SJCRH30 (cell line): ENCODE measurements at regions not wholly inside any gene's neighbourhood (a gene's known extent, or its start where the extent isn't known, plus 50 kb on each side); places are given as distances from the start of the nearest gene placed in this dataset.

Experiments used
- DNase-seq, 2 experiments: peaks; one replicate each; pipeline ENCODE4 v3.0.0-alpha.2; 2015 to 2020
- H3K27ac ChIP-seq: fragments of 250-450 bp; sonication (Bioruptor Pico); 2 replicates; pipeline ENCODE4 v1.5.1; 2020; ENCODE audit warnings: mild to moderate bottlenecking, moderate library complexity
- H3K27me3 ChIP-seq: fragments of 250-450 bp; sonication (Bioruptor Pico); 2 replicates; pipeline ENCODE4 v1.5.1; 2020; ENCODE audit warnings: mild to moderate bottlenecking, moderate library complexity
- H3K36me3 ChIP-seq: fragments of 250-450 bp; sonication (Bioruptor Pico); 2 replicates; pipeline ENCODE4 v1.5.1; 2020; ENCODE audit warnings: mild to moderate bottlenecking, moderate library complexity
- H3K4me1 ChIP-seq: fragments of 250-450 bp; sonication (Bioruptor Pico); 2 replicates; pipeline ENCODE4 v1.5.1; 2020; ENCODE audit warnings: mild to moderate bottlenecking, moderate library complexity
- H3K4me3 ChIP-seq: fragments of 250-450 bp; sonication (Bioruptor Pico); 2 replicates; pipeline ENCODE4 v1.5.1; 2020; ENCODE audit warnings: mild to moderate bottlenecking, moderate library complexity
- H3K9me3 ChIP-seq: fragments of 250-450 bp; sonication (Bioruptor Pico); replicated peaks from 2 replicates; pipeline ENCODE4 v1.5.1; 2020; ENCODE audit warnings: mild to moderate bottlenecking, moderate library complexity

DNA sequence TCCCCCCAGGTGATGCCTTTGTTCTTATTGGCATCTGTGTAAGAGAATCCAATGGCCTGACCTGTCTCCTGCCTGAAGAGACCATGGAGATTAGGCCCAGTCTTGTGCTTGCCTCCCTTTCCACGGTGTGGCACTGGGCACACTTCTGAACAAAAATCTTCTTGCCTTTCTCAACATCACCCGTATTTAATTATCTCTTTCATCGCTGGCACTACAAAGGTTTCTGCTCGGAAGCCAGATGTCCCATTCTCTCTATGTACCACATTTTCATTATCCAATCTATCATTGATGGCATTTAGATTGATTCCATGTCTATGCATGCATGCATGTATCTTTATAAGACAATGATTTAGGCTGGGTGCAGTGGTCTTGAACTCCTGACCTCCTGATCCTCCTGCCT is 74.3 kb downstream of the SLC25A15 start:
- Histone ChIP-seq H3K4me3 (no peak overlapping the region), H3K27me3 (no peaks in the 10 kb centered on the region), H3K36me3 (no peaks in the 10 kb centered on the region), H3K27ac (no peak overlapping the region), H3K4me1 (no peaks in the 10 kb centered on the region), H3K9me3 (no peaks in the 10 kb centered on the region)
- no peak for DNase-seq

GRCh38 chr13:40874138-40874779 is 84.8 kb downstream of the SLC25A15 start:
- H3K36me3 ChIP-seq, result peaks cover 13% of the 10 kb centered on the region; the same call in 1 of the 2 replicates
- H3K4me3 ChIP-seq, result no peak overlapping the region
- DNase-seq, result peak in 1 of 2 experiments; percentile 9
- H3K4me1 ChIP-seq, result no peaks in the 10 kb centered on the region
- H3K27ac ChIP-seq, result no peak overlapping the region
- no peaks in the 10 kb centered on the region for H3K27me3 ChIP-seq
- H3K9me3 ChIP-seq, result peaks cover 14% of the 10 kb centered on the region

DNA sequence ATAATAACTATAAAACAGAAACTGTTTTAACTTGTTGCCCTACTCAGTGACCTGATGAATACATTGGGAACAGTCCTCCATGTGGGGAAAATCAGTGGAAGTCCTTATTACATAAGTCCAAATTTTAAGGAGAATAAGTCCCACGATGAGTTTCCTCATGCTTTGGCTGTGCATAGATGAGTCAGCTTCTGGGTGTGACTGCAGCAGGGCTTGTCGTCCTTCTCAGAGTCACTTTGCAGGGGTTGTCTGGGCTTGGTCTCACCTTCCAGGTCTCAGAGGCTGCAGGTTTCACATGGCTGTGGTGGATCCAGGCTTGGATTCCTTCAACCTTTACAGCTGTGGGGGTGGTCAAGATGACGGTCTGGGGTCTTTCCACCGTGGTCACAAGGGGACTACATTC is 85.6 kb downstream of the SLC25A15 start:
- Histone ChIP-seq H3K9me3 (peaks cover 14% of the 10 kb centered on the region), H3K4me1 (no peaks in the 10 kb centered on the region), H3K27me3 (no peaks in the 10 kb centered on the region), H3K4me3 (no peak overlapping the region), H3K36me3 (peaks cover 13% of the 10 kb centered on the region; the same call in 1 of the 2 replicates), H3K27ac (no peak overlapping the region)
- no peak for DNase-seq

DNA sequence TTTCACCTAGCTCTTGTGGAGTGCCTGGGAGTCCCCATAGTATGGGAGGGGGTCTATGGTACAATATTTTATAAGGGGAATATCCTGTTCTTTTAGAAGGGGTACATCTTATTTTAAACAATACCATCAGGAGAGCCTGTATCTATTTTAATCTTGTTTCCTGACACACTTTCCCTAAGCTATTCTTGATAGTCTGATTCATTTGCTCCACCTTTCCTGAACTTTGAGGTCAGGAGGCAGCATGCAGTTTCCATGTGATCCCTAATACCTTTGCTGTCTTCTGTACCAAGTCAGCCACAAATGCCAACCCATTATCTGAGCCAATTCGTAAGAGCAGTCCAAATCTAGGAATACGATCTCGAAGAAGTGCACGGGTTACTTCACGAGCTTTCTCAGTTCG is 86.2 kb downstream of the SLC25A15 start:
- Histone ChIP-seq H3K27me3 (no peaks in the 10 kb centered on the region), H3K4me3 (no peak overlapping the region), H3K36me3 (peaks cover 13% of the 10 kb centered on the region; the same call in 1 of the 2 replicates), H3K9me3 (peaks cover 14% of the 10 kb centered on the region), H3K4me1 (no peaks in the 10 kb centered on the region), H3K27ac (no peak overlapping the region)
- DNase-seq, result no peak

DNA sequence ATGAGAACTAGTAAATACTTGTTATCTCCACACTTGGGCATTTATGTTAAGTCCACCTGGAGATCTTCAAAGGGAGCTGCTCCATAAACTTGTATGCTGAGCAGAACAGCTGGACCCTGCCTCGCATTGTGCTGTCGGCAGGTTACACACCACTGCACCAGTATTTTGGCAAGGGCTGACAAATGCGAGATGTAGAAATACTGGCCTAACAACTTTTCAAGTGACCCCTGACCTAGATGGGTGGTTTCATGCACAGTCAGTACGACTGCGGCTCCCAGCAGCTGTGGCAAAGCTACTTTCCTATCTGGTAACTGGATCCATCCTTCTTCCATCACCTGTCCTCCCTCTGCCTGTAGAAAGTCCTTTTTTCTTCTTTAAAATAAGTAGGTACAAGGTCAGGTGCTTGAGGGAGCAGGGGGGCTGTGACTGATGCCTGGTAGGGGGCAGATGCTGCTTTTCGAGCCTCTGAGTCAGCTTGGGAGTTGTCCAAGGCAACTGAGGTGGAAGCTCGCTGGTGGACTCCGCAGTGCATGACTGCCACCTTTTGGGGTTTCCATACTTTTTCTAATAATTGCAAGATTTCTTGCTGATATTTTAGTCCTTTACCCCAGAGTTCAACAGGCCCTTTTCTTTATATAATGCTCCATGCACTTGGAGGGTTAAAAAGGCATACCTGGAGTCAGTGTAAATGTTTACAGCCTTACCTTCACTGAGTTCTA is 86.8 kb downstream of the SLC25A15 start:
- Histone ChIP-seq H3K4me1 (no peaks in the 10 kb centered on the region), H3K9me3 (peaks cover 14% of the 10 kb centered on the region), H3K36me3 (peaks cover 13% of the 10 kb centered on the region; the same call in 1 of the 2 replicates), H3K4me3 (no peak overlapping the region), H3K27me3 (no peaks in the 10 kb centered on the region), H3K27ac (no peak overlapping the region)
- DNase-seq, result no peak

GRCh38 chr13:40878321-40878720 is 88.9 kb downstream of the SLC25A15 start:
- DNase-seq, result no peak
- peaks cover 14% of the 10 kb centered on the region for H3K9me3 ChIP-seq
- H3K4me3 ChIP-seq, result no peak overlapping the region
- H3K36me3 ChIP-seq, result peaks cover 13% of the 10 kb centered on the region; the same call in 1 of the 2 replicates
- H3K4me1 ChIP-seq, result no peaks in the 10 kb centered on the region
- no peaks in the 10 kb centered on the region for H3K27me3 ChIP-seq
- H3K27ac ChIP-seq, result no peak overlapping the region

- H3K4me3 ChIP-seq, result no peak overlapping the region
Observed at GRCh38 chr13:40878823-40879222, 89.4 kb downstream of the SLC25A15 start.

More at GRCh38 chr13:40878823-40879222, 89.4 kb downstream of the SLC25A15 start:
- Histone ChIP-seq H3K36me3 (peaks cover 13% of the 10 kb centered on the region; the same call in 1 of the 2 replicates), H3K9me3 (peaks cover 14% of the 10 kb centered on the region), H3K27me3 (no peaks in the 10 kb centered on the region), H3K27ac (no peak overlapping the region), H3K4me1 (no peaks in the 10 kb centered on the region)
- no peak for DNase-seq
